Keratinocyte (primary cell): ENCODE measurements at regions not wholly inside any gene's neighbourhood (a gene's known extent, or its start where the extent isn't known, plus 50 kb on each side); places are given as distances from the start of the nearest gene placed in this dataset.
A peak's percentile ranks its signal among the peaks of the same experiment; 100 is the strongest.

Source experiments
- DNase-seq: peaks from one replicate; pipeline ENCODE4 v3.0.0-alpha.2; 2011; ENCODE audit warnings: low read depth, missing footprints, low spot score
- FAIRE-seq: peaks from 2 replicates; lab custom pipeline; 2011; peaks lifted over from hg19 to GRCh38; lab: Jason Lieb, UNC
- H2AFZ ChIP-seq: 2 replicates; pipeline ENCODE4 v1.6.0; 2012; ENCODE audit warnings: low read length, control low read depth, inconsistent platforms; ENCODE audit not compliant: control insufficient read depth
- H3K27ac ChIP-seq: 2 replicates; pipeline ENCODE4 v1.5.1; 2011; ENCODE audit warnings: low read length; ENCODE audit not compliant: control insufficient read depth, insufficient read depth
- H3K27me3 ChIP-seq: 3 replicates; pipeline ENCODE4 v1.6.0; 2011; ENCODE audit warnings: low read length; ENCODE audit not compliant: control insufficient read depth, insufficient read depth; ENCODE audit errors: extremely low read depth
- H3K36me3 ChIP-seq, 2 experiments: 2 replicates in 1 of 2; 3 replicates in 1 of 2; pipeline ENCODE4 v1.5.1; 2011; ENCODE audit warnings: low read length in 2 of 2, mild to moderate bottlenecking in 1 of 2; ENCODE audit not compliant: control insufficient read depth in 2 of 2, insufficient read depth in 2 of 2; ENCODE audit errors: extremely low read depth in 1 of 2
- H3K4me1 ChIP-seq: 3 replicates; pipeline ENCODE4 v1.5.1; 2011; ENCODE audit warnings: low read length; ENCODE audit not compliant: control insufficient read depth, insufficient read depth; ENCODE audit errors: extremely low read depth
- H3K4me2 ChIP-seq: 3 replicates; pipeline ENCODE4 v1.6.0; 2011; ENCODE audit warnings: low read depth, low read length; ENCODE audit not compliant: control insufficient read depth, insufficient read depth; ENCODE audit errors: extremely low read depth
- H3K4me3 ChIP-seq, 3 experiments: fragments of 200-600 bp in 1 of 3; sonication (generic) in 1 of 3; 2 replicates in 2 of 3; 3 replicates in 1 of 3; pipeline ENCODE4 v1.5.1; 2011 to 2016; ENCODE audit warnings: low read length in 3 of 3, mild to moderate bottlenecking in 3 of 3, control low read depth in 2 of 3, inconsistent platforms in 1 of 3, low read depth in 1 of 3, mixed read lengths in 1 of 3, mixed run types in 1 of 3, moderate library complexity in 1 of 3; ENCODE audit not compliant: control insufficient read depth in 2 of 3, insufficient read depth in 2 of 3; ENCODE audit errors: extremely low read depth in 1 of 3
- H3K79me2 ChIP-seq: 2 replicates; pipeline ENCODE4 v1.6.0; 2012; ENCODE audit warnings: low read length; ENCODE audit not compliant: control insufficient read depth, insufficient read depth
- H3K9ac ChIP-seq: 3 replicates; pipeline ENCODE4 v1.6.0; 2011; ENCODE audit warnings: low read length; ENCODE audit not compliant: control insufficient read depth, insufficient read depth; ENCODE audit errors: extremely low read depth
- H3K9me1 ChIP-seq: 3 replicates; pipeline ENCODE4 v1.6.0; 2011; ENCODE audit warnings: low read length; ENCODE audit not compliant: control insufficient read depth, insufficient read depth; ENCODE audit errors: extremely low read depth
- H3K9me3 ChIP-seq: 2 replicates; pipeline ENCODE4 v1.5.1; 2012; ENCODE audit warnings: low read depth, low read length; ENCODE audit not compliant: control insufficient read depth
- H4K20me1 ChIP-seq: 3 replicates; pipeline ENCODE4 v1.6.0; 2011; ENCODE audit warnings: low read length; ENCODE audit not compliant: control insufficient read depth, insufficient read depth; ENCODE audit errors: extremely low read depth
- CTCF ChIP-seq, 3 experiments: IDR thresholded peaks in 1 of 3; conservative IDR thresholded peaks in 1 of 3; optimal IDR thresholded peaks in 1 of 3; 2 replicates in 2 of 3; 3 replicates in 1 of 3; pipeline versions ENCODE3 to v1.5.1; 2011; ENCODE audit warnings: low read length in 3 of 3, mild to moderate bottlenecking in 3 of 3, moderate library complexity in 2 of 3, control low read depth in 1 of 3, inconsistent platforms in 1 of 3; ENCODE audit not compliant: insufficient read depth in 2 of 3; ENCODE audit errors: extremely low read depth in 1 of 3
- EZH2 ChIP-seq: IDR thresholded peaks from one replicate; pipeline ENCODE4 v1.6.1; 2012; ENCODE audit warnings: inconsistent platforms, mild to moderate bottlenecking, low read length, moderate library complexity
- dilution Hi-C: fragments of 300-500 bp; cut with MboI; formaldehyde crosslinking; loops from one replicate; pipeline ENCODE4 v1.7.0; 2020; ENCODE audit warnings: low sequenced_read_pairs; ENCODE audit not compliant: extremely low pct_ligation_motif_present

DNA sequence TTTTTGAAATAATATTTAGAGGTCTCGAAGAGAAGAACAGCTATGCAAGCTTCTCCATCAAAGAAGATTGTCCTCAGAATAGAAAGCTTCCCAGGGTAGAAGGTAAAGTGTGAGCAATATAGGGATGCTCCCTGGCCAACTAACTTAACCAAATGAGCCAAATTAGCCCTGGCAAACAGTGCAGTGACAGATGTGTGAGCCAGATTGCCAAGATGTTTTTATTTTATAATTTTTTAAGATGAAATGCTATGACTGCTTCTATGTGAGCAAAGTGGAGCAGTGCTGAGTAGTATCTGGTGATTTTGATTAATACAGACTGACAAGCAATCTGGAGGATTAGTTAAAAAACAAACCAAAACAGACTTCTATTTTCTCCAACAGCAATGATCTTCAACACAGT lies 202.1 kb downstream of the NOVA1 start:
- dilution Hi-C loops: no loop called here
- DNase-seq (no peak), FAIRE-seq (no peak)
- no peaks in the 10 kb centered on the region for H3K9me1 ChIP-seq
- no peaks in the 10 kb centered on the region for H3K79me2 ChIP-seq
- H3K27ac ChIP-seq: no peak overlapping the region
- no peak overlapping the region for H3K9ac ChIP-seq
- H3K4me2 ChIP-seq: no peak overlapping the region
- no peaks in the 10 kb centered on the region for H4K20me1 ChIP-seq
- H3K36me3 ChIP-seq: no peaks in the 10 kb centered on the region
- no peak overlapping the region for H2AFZ ChIP-seq
- no peaks in the 10 kb centered on the region for H3K9me3 ChIP-seq
- H3K4me1 ChIP-seq: no peaks in the 10 kb centered on the region
- TF ChIP-seq CTCF (optimal IDR thresholded peaks at IDR 0.05 in 1 of 3, IDR thresholded peaks at IDR 0.05 in 1 of 3, conservative IDR thresholded peaks at IDR 0.05 in 1 of 3; ENCODE audit: extremely low read depth in 1 of 3, insufficient read depth in 2 of 3, low read length in 3 of 3) (no peak), EZH2 (no peak)
- no peaks in the 10 kb centered on the region for H3K27me3 ChIP-seq
- no peak overlapping the region for H3K4me3 ChIP-seq

DNA sequence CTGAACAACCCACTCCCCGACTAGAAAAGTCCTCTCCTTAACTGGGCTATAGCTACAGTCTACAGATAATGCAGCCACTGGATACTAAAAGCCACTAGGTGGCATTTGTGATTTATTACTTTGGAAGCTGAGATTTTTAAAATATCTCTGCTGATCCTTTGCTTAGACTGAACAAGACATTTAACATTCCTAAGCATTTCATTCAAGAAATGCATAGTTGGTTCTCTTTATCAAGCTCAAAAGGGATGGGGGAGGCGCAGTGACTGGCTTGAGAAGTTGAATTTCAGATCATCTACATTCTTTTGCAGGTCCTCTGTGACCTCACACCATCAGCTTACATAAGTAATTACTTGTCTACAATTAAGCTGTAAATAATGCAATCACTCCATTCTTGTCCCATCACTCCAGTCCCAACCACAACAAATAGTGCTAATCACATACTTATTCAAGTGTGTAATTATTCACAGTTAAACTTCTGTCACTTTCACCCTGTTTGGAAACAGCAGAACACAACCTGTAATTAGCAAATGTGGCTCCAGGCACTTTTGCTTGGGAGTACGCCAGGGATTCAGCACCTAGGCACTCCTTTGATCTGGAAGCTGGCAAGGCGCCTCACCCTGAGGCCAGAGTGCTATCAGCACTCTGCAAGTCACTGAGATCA lies 203.6 kb downstream of the NOVA1 start:
- Histone ChIP-seq H3K79me2 (no peaks in the 10 kb centered on the region), H4K20me1 (no peaks in the 10 kb centered on the region), H3K27me3 (no peaks in the 10 kb centered on the region), H3K9ac (no peak overlapping the region), H3K4me3 (no peak overlapping the region), H3K9me1 (no peaks in the 10 kb centered on the region), H3K4me2 (no peak overlapping the region), H3K4me1 (no peaks in the 10 kb centered on the region), H3K36me3 (no peaks in the 10 kb centered on the region), H3K9me3 (no peaks in the 10 kb centered on the region), H2AFZ (no peak overlapping the region), H3K27ac (no peak overlapping the region)
- no peak for DNase-seq
- dilution Hi-C loops: no loop called here
- peak in 1 of 3 experiments; percentile 6 for TF ChIP-seq CTCF (optimal IDR thresholded peaks at IDR 0.05 in 1 of 3, IDR thresholded peaks at IDR 0.05 in 1 of 3, conservative IDR thresholded peaks at IDR 0.05 in 1 of 3; ENCODE audit: extremely low read depth in 1 of 3, insufficient read depth in 2 of 3, low read length in 3 of 3)
- TF ChIP-seq EZH2: no peak
- FAIRE-seq: no peak
